GM12873 (cell line): ENCODE measurements at regions not wholly inside any gene's neighbourhood (a gene's known extent, or its start where the extent isn't known, plus 50 kb on each side); places are given as distances from the start of the nearest gene placed in this dataset.

ENCODE experiments used
- CTCF ChIP-seq: IDR thresholded peaks from 2 replicates; pipeline ENCODE4 v1.5.1; 2012; ENCODE audit warnings: low read depth, mild to moderate bottlenecking, moderate library complexity, low read length, control low read depth; ENCODE audit not compliant: insufficient read depth; ENCODE audit errors: missing control alignments

DNA sequence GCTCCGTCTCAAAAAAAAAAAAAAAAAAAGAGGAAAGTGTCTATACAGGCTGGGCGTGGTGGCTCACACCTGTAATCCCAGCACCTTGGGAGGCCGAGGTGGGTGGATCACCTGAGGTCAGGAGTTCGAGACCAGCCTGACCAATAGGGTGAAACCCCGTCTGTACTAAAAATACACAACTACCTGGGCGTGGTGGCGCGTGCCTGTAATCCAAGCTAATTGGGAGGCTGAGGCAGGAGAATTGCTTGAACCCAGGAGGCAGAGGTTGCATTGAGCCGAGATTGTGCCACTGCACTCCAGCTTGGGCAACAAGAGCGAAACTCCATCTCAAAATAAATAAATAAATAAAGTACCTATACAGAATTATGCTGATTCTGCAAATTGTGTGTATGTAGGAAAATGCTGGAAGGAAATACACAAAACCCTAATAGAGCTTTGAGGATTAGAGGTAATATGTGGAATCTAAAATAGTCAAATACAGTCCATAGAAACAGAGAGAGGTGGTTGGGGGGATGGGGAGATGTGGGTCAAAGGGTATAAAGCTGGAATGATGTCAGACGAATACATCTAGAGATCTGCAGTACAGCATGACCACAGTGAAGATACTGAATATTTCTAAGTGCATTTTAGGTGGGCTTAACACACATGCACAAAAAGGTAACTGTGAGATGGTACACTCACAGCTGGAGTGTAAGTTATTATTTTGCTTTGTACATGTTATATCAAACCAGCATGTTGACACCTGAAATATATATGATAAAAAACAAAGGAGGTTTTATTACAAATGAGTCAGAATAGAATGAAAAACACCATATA lies 174.5 kb upstream of the KLF14 start:
- TF ChIP-seq CTCF: no peak

DNA sequence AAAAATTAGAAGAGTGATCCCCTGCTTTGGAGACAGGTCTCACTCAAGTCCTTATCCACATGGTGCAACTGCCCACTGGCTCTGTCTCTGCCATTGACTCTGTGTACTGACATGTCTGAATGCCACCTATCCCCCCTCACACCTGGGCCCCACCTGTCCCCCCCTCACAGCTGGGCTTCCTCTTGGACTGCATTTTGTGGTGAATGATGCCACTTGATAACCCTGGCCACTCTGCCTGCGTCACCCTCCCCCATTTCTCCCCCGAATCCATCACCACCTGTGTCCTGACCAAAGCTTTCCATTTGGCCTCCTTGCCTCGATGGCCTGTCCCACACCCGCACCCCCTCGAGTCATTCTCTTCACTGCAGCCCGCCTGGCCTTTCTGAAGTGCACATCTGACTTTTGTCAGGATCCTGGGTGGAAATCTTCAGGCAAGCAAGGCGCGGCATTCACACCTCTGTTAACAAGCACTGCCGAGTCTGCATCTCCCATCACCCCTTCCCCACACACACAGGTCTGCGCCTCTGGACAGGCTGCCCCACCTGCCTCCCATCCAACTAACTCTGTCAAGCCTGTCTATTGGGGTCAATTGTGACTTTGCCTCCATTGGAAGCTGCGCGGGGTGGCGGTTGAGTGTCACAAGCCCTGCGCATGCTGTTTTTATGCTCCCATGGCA lies 175.3 kb upstream of the KLF14 start:
- no peak for TF ChIP-seq CTCF

DNA sequence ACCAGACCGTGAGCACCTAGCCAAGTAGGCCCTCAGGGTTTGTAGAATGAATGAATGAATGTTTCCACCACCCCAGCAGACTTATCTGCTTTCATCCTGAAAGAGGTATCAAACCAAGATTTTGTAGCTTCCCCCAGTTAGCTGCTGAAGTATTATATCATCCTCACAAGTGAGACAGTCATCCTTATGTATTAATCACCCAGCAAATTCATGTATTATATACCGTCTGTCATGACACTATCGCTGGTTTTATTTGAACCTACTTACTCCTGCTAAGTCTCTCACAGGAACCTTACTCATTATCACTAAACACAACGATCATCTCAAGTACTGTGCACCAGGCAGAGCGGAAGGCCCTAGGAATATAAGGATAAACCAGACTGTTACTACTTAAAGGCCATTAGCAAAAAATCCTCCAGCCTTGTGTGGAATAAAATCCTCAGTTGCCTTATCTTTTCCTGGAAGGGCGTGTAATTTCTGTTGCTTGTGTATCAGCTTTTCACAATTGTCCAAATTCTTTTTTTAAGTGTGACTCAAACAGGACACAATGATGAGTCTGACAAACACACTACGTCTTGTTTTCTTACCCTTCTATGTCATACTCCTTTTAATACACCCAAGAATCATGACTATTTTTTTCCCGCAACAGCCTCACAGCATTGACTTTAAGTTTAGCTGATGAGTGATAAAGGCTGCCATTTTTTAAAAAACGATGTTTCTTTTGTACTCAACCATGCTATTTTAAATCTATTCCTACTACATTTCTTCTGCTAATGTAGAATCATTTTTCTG lies 176.1 kb upstream of the KLF14 start:
- TF ChIP-seq CTCF: no peak

GRCh38 chr7:130910949-130911944 lies 177.2 kb upstream of the KLF14 start:
- TF ChIP-seq CTCF: no peak

- no peak for TF ChIP-seq CTCF
Observed at GRCh38 chr7:130912082-130912861, 178.3 kb upstream of the KLF14 start.

DNA sequence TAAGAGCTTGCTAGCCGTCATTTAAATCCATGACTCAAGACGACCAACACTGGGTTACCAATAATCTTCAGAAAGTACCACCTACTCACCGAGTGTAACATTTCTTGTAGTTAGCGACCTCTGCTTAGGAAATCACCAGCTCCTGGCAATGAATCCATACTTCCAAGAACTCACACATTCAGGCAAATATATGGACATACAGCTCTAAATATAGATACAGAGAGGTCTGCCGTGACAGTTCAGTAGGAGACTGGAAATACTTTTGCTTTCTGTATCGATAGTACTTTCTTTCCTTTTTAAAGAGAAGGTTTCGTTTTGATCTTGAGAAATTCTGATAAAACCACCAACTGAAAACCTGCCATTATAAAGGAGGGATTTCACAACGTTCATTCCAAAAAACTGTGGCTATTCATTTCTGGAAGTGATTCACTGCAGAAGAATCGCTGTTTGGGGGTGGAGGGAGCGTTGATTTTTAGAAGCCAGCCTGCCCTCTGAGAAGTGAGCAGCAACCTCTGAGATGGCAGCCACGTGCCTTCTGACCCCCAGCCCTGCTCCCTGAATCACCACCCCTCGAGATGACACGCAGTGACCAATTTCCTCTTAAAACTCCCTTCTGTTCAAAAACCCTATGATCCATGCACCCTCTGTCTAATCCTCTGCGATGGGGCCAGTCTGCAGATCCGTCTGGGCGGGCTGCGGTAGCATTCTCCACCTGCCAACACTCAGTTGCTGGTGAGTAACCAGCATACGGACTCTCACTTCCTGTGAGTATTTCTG lies 179.0 kb upstream of the KLF14 start:
- TF ChIP-seq CTCF: no peak
